ENCODE measurements at regions not wholly inside any gene's neighbourhood (a gene's known extent, or its start where the extent isn't known, plus 50 kb on each side); places are given as distances from the start of the nearest gene placed in this dataset.
A peak's percentile ranks its signal among the peaks of the same experiment; 100 is the strongest.

- Mint-ChIP-seq H3K27me3 (no peaks in the 10 kb centered on the region), H3K4me1 (peaks cover 68 to 92% of the 10 kb centered on the region in 2 donors), H3K36me3 (no peaks in the 10 kb centered on the region), H3K4me3 (no peak overlapping the region), H3K27ac (peak overlapping the region; percentile 74), H3K9me3 (no peaks in the 10 kb centered on the region)
- ATAC-seq (replicated peaks) (no peak), DNase-seq (no peak)
These were observed 231.9 kb upstream of the JUN start for GRCh38 chr1:59015708-59016107.

GRCh38 chr1:59016390-59016789, 232.5 kb upstream of the JUN start:
- Mint-ChIP-seq H3K27ac (peak overlapping the region; percentile 0), H3K9me3 (no peaks in the 10 kb centered on the region), H3K4me3 (no peak overlapping the region), H3K27me3 (no peaks in the 10 kb centered on the region), H3K36me3 (no peaks in the 10 kb centered on the region), H3K4me1 (peaks cover 64 to 89% of the 10 kb centered on the region in 2 donors)
- DNase-seq (no peak), ATAC-seq (replicated peaks) (no peak)

- H3K4me1 Mint-ChIP-seq = peaks cover 61 to 86% of the 10 kb centered on the region in 2 donors
- DNase-seq = no peak
- ATAC-seq (replicated peaks) = no peak
- H3K4me3 Mint-ChIP-seq = no peak overlapping the region
- no peak overlapping the region for H3K27ac Mint-ChIP-seq
- H3K27me3 Mint-ChIP-seq = no peaks in the 10 kb centered on the region
- H3K9me3 Mint-ChIP-seq = no peaks in the 10 kb centered on the region
- peaks cover 0 to 7% of the 10 kb centered on the region in 2 donors for H3K36me3 Mint-ChIP-seq
These were observed 233.8 kb upstream of the JUN start for GRCh38 chr1:59017501-59018231.

- DNase-seq (no peak), ATAC-seq (replicated peaks) (no peak)
- H3K4me1 Mint-ChIP-seq = peaks cover 64 to 86% of the 10 kb centered on the region in 2 donors
- H3K27ac Mint-ChIP-seq = peak overlapping the region; percentile 82
- H3K27me3 Mint-ChIP-seq = no peaks in the 10 kb centered on the region
- no peaks in the 10 kb centered on the region for H3K9me3 Mint-ChIP-seq
- no peak overlapping the region for H3K4me3 Mint-ChIP-seq
- H3K36me3 Mint-ChIP-seq = peaks cover 4 to 13% of the 10 kb centered on the region in 2 donors
These were observed 234.6 kb upstream of the JUN start for GRCh38 chr1:59018446-59018845.

- ATAC-seq (replicated peaks) = no peak
- peak overlapping the region; percentile 82 for H3K27ac Mint-ChIP-seq
- H3K27me3 Mint-ChIP-seq = no peaks in the 10 kb centered on the region
- DNase-seq = no peak
- peaks cover 60 to 82% of the 10 kb centered on the region in 2 donors for H3K4me1 Mint-ChIP-seq
- no peaks in the 10 kb centered on the region for H3K9me3 Mint-ChIP-seq
- H3K36me3 Mint-ChIP-seq = peaks cover 4 to 13% of the 10 kb centered on the region in 2 donors
- H3K4me3 Mint-ChIP-seq = no peak overlapping the region
These were observed 235.0 kb upstream of the JUN start for GRCh38 chr1:59018860-59019259.

- peaks cover 53 to 67% of the 10 kb centered on the region in 2 donors for H3K4me1 Mint-ChIP-seq
- ATAC-seq (replicated peaks) (peak; percentile 94 to 95), DNase-seq (peak; percentile 46)
- peaks cover 6 to 13% of the 10 kb centered on the region in 2 donors for H3K36me3 Mint-ChIP-seq
- H3K27me3 Mint-ChIP-seq = no peaks in the 10 kb centered on the region
- peak overlapping the region; percentile 81 to 82 for H3K4me3 Mint-ChIP-seq
- H3K9me3 Mint-ChIP-seq = no peaks in the 10 kb centered on the region
- H3K27ac Mint-ChIP-seq = peak overlapping the region; percentile 97
These were observed 236.5 kb upstream of the JUN start for GRCh38 chr1:59020151-59020997.

GRCh38 chr1:59022199-59022598, 238.4 kb upstream of the JUN start:
- Mint-ChIP-seq H3K4me1 (peaks cover 53 to 58% of the 10 kb centered on the region in 2 donors), H3K27me3 (no peaks in the 10 kb centered on the region), H3K4me3 (peak overlapping the region in 1 of 2 donors; percentile 7), H3K36me3 (peaks cover 6 to 16% of the 10 kb centered on the region in 2 donors), H3K27ac (peak overlapping the region; percentile 56), H3K9me3 (no peaks in the 10 kb centered on the region)
- no peak for ATAC-seq (replicated peaks)
- no peak for DNase-seq

GRCh38 chr1:59022799-59023198, 239.0 kb upstream of the JUN start:
- no peaks in the 10 kb centered on the region for H3K9me3 Mint-ChIP-seq
- H3K4me1 Mint-ChIP-seq = peaks cover 48 to 53% of the 10 kb centered on the region in 2 donors
- ATAC-seq (replicated peaks) (no peak), DNase-seq (no peak)
- H3K36me3 Mint-ChIP-seq = peaks cover 6 to 16% of the 10 kb centered on the region in 2 donors
- no peaks in the 10 kb centered on the region for H3K27me3 Mint-ChIP-seq
- peak overlapping the region in 1 of 2 donors; percentile 36 for H3K4me3 Mint-ChIP-seq
- no peak overlapping the region for H3K27ac Mint-ChIP-seq

GRCh38 chr1:59025201-59025600, 241.4 kb upstream of the JUN start:
- DNase-seq (no peak), ATAC-seq (replicated peaks) (peak in 1 of 2 donors; percentile 38)
- peak overlapping the region; percentile 35 to 64 for H3K4me3 Mint-ChIP-seq
- H3K36me3 Mint-ChIP-seq = peaks cover 6 to 16% of the 10 kb centered on the region in 2 donors
- peaks cover 26 to 35% of the 10 kb centered on the region in 2 donors for H3K4me1 Mint-ChIP-seq
- H3K27ac Mint-ChIP-seq = no peak overlapping the region
- H3K9me3 Mint-ChIP-seq = no peaks in the 10 kb centered on the region
- no peaks in the 10 kb centered on the region for H3K27me3 Mint-ChIP-seq

GRCh38 chr1:59025898-59026426, 242.1 kb upstream of the JUN start:
- no peaks in the 10 kb centered on the region for H3K9me3 Mint-ChIP-seq
- peak overlapping the region; percentile 59 to 78 for H3K4me3 Mint-ChIP-seq
- DNase-seq = peak; percentile 56
- H3K27ac Mint-ChIP-seq = no peak overlapping the region
- ATAC-seq (replicated peaks) = peak; percentile 90 to 94
- H3K4me1 Mint-ChIP-seq = peaks cover 20 to 29% of the 10 kb centered on the region in 2 donors
- peaks cover 6 to 16% of the 10 kb centered on the region in 2 donors for H3K36me3 Mint-ChIP-seq
- H3K27me3 Mint-ChIP-seq = no peaks in the 10 kb centered on the region

GRCh38 chr1:59026472-59026948, 242.7 kb upstream of the JUN start:
- DNase-seq = no peak
- peak overlapping the region; percentile 47 to 78 for H3K4me3 Mint-ChIP-seq

GRCh38 chr1:59027177-59027576, 243.3 kb upstream of the JUN start:
- no peak for DNase-seq
- peak overlapping the region in 1 of 2 donors; percentile 78 for H3K4me3 Mint-ChIP-seq

More at GRCh38 chr1:59026472-59026948, 242.7 kb upstream of the JUN start:
- Mint-ChIP-seq H3K4me1 (peaks cover 23 to 33% of the 10 kb centered on the region in 2 donors), H3K27ac (no peak overlapping the region), H3K27me3 (no peaks in the 10 kb centered on the region), H3K9me3 (peaks cover 0 to 2% of the 10 kb centered on the region in 2 donors), H3K36me3 (peaks cover 9 to 21% of the 10 kb centered on the region in 2 donors)
- peak; percentile 49 to 50 for ATAC-seq (replicated peaks)

GRCh38 chr1:59028048-59028447, 244.2 kb upstream of the JUN start:
- H3K36me3 Mint-ChIP-seq = peaks cover 10 to 16% of the 10 kb centered on the region in 2 donors
- ATAC-seq (replicated peaks) (no peak), DNase-seq (no peak)
- no peaks in the 10 kb centered on the region for H3K27me3 Mint-ChIP-seq
- H3K27ac Mint-ChIP-seq = no peak overlapping the region
- peaks cover 0 to 2% of the 10 kb centered on the region in 2 donors for H3K9me3 Mint-ChIP-seq
- peaks cover 10 to 28% of the 10 kb centered on the region in 2 donors for H3K4me1 Mint-ChIP-seq
- no peak overlapping the region for H3K4me3 Mint-ChIP-seq

More at GRCh38 chr1:59027177-59027576, 243.3 kb upstream of the JUN start:
- Mint-ChIP-seq H3K4me1 (peaks cover 18 to 33% of the 10 kb centered on the region in 2 donors), H3K27ac (no peak overlapping the region), H3K9me3 (peaks cover 0 to 2% of the 10 kb centered on the region in 2 donors), H3K27me3 (no peaks in the 10 kb centered on the region), H3K36me3 (peaks cover 9 to 18% of the 10 kb centered on the region in 2 donors)
- ATAC-seq (replicated peaks) = no peak

All from stimulated activated naive B cell treated with anti-CD40 and anti-IgM and Interleukin-4, amounts not matched to agents 10 μg/mL and 1 μg/mL and 100 μg/mL, for 72 hours (primary cell).